Left lobe of liver (tissue), 2 donors: ENCODE measurements at regions not wholly inside any gene's neighbourhood (a gene's known extent, or its start where the extent isn't known, plus 50 kb on each side); places are given as distances from the start of the nearest gene placed in this dataset.
"Not testable (repeated sequence)": the region's sequence is repeated elsewhere in the genome, so short reads cannot be mapped to it uniquely, and the experiment has no call there.

ENCODE experiments used
- ATAC-seq: fragments of 200-7000 bp; cut with Tn5 transposase; one replicate; pipeline ENCODE4 v1.9.1; 2020; ENCODE audit warnings: mild to moderate bottlenecking, moderate library complexity
- DNase-seq: peaks from one replicate; pipeline ENCODE4 v3.0.0-alpha.2; 2020; ENCODE audit warnings: low spot score
- donor health status: DM: no; HTN: no; CAD: no; lungs with moderate emphysema.
- donor health status: DM: no; HTN: yes; CAD: no.

DNA sequence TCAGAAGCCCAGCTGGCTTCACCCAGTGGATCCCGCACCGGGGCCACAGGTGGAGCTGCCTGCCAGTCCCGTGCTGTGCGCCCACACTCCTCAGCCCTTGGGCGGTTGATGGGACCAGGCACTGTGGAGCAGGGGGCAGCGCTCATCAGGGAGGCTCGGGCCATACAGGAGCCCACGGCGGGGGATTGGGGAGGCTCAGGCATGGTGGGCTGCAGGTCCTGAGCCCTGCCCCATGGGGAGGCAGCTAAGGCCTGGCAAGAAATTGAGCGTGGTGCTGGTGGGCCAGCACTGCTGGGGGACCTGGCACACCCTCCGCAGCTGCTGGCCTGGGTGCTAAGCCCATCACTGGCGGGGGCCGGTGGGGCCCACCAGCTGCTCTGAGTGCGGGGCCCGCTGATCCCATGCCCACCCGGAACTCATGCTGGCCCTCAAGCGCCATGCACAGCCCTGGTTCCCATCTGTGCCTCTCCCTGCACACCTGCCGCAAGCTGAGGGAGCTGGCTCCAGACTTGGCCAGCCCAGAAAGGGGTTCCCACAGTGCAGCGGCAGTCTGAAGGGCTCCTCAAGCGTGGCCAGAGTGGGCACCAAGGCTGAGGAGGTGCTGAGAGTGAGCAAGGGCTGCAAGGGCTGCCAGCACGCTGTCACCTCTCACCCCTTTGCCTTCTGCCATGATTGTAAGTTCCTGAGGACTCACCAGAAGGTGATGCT is 705.1 kb downstream of the STPG2 start:
- not testable (repeated sequence) for DNase-seq
- peak; percentile 71 for ATAC-seq

DNA sequence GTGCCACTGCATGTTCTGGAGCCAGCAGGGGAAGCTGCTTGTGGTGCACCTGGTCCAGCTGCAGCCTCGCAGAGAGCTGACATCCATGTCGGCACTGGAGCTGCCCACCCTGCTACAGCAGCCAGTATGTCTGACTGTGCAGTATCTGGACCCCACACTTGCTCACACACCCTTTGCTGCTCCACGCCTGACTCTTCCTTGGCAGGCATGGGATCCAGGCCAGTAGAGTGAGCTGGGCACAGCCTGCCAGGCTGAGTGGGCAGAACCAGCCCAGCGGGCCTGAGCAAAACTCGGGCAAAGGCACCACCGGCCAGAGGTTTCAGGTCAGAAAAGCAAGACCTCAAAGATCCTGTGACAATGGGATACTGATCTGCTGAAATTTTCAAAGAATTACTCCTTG is 690.1 kb downstream of the STPG2 start:
- ATAC-seq (no peak), DNase-seq (no peak)

DNA sequence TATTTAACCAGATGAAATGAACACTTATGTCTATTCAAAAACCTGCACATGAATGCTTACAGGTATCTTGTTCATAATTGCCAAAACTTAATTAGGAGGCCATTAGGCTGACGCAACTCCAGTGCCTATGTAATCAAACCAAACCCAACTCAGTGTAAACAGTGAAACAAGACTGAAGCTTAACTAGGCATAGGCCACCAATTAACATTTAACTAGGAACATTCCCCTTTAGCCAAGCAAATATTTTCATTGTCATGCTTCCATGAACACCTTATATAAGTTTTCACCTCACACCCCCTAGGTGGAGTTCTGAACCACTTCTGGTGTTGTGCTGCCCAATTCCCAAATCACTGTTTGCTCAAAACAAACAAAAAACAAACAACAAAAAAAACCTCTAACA is 686.0 kb downstream of the STPG2 start:
- ATAC-seq (peak; percentile 96), DNase-seq (no peak)

DNA sequence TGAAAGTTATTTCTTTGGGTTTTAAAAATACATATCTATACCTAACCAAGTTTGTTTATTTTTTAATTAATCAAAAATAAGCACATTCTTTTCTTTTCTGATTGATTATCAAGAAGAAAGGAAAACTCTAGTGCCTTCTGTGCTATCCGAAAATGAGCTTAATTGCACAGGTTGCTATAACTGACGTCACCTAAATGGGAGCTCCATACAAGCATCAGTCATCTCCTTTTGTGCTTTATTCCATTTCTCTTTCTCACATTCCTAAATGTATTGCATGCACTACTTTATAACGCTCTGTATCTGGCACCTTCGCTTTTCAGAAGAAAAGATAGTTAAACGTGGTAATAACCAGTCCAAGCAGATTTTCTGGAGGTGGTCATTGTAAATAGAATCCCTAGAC is 675.0 kb downstream of the STPG2 start:
- DNase-seq (no peak), ATAC-seq (no peak)

DNA sequence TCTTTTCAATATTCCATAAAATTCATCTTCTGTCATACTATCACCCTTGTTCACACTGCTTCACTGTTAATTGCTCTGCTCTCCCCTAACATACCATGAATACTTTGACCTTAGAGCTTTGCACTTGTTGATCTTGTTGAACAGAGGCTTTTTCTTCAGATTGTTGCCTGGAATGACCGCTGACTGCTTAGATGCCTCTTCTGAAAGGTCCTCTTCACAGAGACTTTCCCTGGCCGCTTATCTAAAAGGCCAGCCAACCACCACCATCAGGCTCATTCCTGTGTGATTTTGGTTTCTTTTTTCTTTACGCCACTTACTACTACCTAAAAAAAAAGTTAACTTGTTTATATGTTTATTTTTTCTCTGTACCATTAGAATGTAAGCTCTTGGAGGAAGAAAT is 667.7 kb downstream of the STPG2 start:
- no peak for DNase-seq
- ATAC-seq, result peak; percentile 84

DNA sequence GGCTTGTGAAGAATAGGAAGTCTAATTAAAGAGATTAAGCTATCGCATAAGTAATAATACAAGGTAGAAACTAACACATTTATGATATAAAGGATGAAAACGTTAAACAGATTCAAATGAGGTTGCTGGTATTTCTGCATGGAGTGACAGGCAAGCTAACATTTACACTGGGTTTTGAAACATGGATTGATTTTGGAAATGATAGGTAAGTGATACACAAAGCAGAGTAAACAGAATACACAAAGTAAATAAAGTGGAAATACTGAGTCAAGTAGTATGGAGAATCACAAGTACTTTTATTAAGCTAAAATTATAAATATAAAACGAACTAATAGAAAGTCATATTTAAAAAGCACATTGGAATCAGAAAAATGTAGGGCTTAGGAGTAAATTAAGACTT is 665.3 kb downstream of the STPG2 start:
- DNase-seq (no peak), ATAC-seq (peak; percentile 88)

DNA sequence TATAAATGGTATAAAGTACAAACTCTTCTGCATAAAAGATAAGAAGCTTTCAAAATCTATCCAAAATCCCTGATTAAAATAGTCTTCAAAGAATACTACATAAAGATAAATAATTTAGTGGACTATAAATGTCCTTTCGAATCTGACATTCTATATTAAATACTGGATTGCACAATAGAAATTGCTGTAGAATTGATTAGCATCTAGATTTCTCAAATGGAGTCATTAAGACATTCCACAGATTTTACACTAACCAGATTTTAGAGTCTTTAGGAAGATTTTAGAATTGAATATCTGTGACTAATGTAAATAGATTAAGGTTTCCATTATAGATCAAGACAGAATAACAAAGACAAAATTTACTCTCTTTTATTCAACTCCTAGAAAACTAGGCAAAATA is 663.9 kb downstream of the STPG2 start:
- ATAC-seq, result no peak
- DNase-seq, result no peak

DNA sequence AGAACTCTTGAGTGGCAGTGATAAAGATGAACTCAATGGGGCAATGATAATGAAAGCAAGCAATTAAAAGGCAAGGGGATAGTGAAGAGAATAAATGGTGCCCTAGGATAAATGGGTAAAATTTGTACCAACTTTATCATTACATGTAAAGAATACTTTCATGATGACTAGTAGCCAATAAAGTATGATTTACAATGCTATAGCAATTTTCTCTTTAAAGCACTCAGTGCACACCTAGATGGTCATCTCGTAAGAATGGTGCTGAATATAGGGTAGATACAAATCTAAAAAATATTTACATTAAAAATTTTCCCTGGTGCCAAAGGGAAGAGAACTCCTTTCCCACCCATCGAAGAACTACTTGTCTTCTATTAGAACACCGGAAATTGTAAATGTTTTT is 651.4 kb downstream of the STPG2 start:
- no peak for ATAC-seq
- DNase-seq, result no peak

DNA sequence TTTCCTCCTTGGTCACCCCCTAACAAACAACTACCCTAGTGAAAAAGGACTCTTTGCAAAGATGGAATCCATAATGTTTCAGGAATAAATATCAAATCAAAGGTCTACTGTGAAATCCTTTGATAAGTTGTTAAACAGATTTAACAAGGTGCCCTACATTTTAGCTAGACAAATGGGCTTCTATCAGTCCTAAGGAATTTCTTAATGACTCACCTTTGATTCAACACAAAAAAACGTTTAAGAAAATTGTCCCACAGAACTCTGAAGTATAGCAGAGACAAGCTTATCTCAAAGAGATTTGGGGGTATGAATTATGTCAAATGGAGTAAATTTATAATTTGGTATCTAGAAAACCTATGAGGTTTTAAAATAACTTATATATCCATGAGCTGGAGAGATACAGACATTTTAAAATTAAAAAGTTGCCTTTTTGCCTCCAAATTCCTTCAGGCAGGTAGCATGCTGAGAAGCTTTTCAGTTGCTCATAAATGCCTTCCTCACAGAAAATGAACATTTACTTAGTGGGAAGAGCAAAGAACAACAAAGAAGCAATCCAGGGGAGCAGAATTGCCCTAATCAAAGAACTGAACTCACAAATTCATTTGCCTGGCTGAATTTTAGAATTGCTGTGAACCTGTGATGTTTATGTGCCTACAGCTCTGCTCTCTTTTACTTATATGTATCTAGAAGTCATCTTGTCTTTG is 649.3 kb downstream of the STPG2 start:
- ATAC-seq, result no peak
- no peak for DNase-seq

DNA sequence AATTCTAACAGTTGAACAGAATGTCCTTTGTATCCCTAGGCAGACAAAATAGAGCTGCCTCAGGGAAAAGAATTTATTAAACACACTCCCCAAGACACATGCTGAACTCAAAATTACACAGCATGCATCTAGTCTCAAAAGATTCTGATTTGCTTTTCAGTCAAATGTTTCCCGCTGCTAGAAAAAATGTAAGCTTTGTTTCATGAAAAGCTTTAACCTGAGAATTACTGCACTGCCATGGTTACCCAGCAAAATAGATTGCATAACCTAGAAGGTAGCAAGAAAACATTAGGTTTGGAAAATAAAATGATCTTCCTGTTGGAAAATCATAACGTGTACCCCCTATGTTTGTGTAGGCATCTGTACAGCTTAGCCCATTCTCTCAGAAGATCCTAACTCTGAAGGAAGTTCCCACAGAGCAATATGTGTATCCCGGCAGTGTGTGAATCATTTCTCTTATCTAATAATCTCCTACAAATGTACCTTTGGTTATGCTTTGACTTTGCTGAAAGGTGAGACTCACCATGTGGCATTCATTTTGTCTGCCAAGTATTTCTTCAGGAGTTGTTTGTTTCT is 646.9 kb downstream of the STPG2 start:
- DNase-seq, result no peak
- ATAC-seq, result peak; percentile 87

DNA sequence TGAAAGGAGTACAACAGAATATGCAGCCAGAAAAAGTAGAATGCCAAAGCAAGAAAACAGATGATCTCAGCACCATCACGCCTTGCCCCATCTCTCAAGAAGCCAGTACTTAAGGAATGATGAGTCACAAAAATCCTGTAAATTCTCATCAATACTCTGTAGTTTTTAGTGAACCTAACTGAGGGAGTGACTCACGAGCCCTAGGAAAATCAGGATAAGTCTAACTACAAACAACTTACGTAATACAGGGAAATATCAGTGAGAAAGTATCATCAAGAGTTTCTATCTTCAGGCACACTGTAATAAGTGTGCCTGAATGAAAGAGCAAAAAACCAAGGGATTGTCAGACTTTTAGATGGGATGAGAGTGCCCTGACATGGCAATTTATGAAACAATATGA is 644.4 kb downstream of the STPG2 start:
- no peak for DNase-seq
- ATAC-seq, result peak; percentile 37

DNA sequence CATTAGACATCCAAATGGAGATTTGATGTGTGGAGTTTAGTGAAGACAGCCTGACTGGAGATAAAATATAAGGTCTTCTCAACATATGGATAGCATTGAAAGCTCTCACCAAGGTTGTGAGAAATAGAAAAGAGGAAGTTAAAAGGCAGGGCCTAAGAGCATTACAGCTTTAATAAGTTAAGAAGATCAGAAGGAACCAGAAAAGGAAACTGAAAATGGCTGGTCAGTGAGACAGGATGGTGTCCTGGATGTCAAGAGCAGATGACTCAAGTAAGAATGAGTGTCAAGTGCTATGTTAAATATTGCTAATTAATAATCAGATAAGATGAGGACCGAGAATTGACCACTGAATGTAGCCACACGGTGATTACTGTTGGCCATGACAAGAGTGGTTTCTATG is 642.9 kb downstream of the STPG2 start:
- no peak for DNase-seq
- no peak for ATAC-seq

DNA sequence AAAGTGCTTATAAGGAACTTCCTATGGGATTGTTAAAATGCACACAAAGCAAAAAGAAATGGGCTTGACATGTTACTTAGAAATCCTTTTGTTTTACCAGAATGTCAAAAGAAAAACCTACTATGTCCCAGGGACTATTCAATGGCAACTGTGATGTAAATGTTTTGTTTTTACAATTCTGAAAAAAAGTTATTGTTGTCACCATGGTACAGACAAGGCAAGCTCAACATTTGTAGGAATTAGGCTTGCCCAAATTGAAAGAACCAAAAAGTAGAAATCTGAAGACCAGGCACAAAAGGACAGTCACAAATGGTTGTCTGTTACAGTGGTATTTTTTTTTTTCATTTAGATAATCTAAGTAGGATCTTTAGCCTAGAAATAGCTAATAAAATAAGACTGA is 638.6 kb downstream of the STPG2 start:
- ATAC-seq (no peak), DNase-seq (no peak)

DNA sequence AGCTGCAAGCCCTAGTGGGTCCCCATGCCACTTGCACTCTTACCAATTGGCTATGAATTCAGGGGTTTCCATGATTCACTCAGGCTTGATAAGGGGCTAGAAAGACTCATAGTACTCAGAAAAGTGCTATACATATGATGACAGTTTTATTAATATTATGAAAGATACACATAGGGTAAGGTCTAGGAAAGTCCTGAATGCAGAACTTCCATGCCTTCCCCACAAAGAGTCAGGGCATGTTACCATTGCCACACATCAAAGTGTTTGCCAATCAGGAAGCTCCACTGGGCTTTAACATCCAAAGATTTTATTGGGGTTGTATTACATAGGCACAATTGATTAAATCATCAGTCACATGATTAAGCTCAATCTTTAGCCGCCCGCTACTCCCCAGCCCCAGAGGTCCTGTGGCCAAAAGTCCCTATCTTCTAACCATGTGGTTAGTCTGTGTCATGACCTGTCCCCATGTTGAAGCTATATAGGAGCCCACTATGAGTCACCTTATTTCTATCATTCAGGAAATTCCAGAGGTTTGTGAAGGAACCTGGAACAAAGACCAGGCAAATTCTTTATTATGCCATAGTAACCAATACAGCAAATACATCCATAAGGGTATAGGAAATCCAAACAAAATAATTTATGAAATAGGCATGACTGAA is 635.6 kb downstream of the STPG2 start:
- DNase-seq, result no peak
- ATAC-seq, result no peak
